ENCODE measurements at regions not wholly inside any gene's neighbourhood (a gene's known extent, or its start where the extent isn't known, plus 50 kb on each side); places are given as distances from the start of the nearest gene placed in this dataset.
"Not testable (repeated sequence)": the region's sequence is repeated elsewhere in the genome, so short reads cannot be mapped to it uniquely, and the experiment has no call there.

DNA sequence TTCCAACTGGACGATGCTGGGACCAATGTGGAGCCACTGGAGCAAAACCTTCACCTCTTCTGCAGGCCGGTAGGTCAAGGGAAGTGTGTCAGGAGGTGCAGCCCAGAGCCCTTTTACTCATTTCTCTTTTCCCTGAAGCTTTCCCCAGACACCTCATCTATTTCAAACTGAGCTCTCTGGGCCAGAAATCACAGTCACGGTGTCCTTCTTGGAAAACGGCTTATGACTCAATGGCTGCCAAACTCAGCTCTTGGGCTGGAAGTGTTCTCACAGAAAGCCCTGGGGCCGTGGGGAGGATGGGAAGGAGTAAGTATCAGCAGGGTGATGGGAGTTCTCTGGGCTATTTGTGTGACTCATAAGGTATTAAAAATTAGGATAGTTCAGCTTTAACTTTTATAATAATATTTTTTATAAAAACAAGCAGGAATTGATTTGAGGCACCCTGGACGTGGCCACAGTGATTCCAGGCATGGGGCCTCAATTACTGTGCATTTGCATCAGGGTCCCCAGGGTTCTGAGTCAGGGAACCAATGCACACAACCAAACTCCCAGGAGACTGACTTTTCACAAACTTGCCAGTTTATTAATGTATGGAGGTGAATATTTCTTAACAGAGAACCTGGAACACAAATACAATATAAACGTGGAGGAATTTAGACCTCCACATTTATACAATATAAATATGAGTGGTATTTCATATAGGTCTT lies 187.4 kb upstream of the TMEM72 start:
- no peak overlapping the region for H3K4me3 ChIP-seq (ENCODE audit: insufficient read depth, low read depth, low read length)
- no peaks in the 10 kb centered on the region for H3K36me3 ChIP-seq (replicated peaks; ENCODE audit: control insufficient read depth, insufficient read depth, low read length)
- H3K27me3 ChIP-seq (ENCODE audit: control insufficient read depth, insufficient read depth, low read length) = no peaks in the 10 kb centered on the region
- no peak for DNase-seq

DNA sequence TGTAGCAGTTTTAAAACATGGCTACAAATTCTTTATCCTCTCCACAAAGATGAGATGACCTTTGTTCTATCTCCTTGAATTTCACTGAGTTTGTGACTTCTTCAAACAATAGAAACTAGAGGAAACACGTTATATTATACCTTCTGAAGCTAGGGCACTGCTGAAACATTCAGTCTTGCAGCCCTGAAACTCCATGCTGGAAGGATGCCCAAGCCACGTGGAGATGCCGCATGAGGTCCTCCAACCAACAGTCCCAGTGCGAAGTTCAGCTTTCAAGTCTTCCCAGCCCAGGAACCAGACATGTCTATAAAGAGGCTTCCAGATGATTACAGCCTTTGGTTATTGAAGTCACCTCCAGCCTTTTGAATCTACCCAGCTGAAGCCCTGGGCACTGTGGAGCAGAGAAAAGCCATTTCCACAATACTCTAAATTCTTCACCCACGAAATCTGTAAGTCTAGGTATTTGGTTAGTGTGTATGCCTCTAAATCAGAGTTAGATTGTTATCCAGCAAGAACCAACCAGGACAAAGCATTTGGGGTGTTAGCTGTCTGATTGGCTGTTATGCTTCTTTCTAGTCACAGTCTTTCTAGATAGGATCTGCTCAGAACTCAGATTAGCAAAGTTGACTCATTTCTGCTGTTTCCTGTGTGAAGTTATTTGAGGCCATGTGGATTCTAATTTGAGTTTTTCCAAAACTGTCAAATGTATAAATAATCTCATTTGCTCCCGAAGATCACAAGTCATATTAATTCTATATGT lies 186.5 kb upstream of the TMEM72 start:
- Histone ChIP-seq H3K4me3 (ENCODE audit: insufficient read depth, low read depth, low read length) (no peak overlapping the region), H3K36me3 (replicated peaks; ENCODE audit: control insufficient read depth, insufficient read depth, low read length) (no peaks in the 10 kb centered on the region)
- DNase-seq = no peak

GRCh38 chr10:44725404-44725803 lies 185.7 kb upstream of the TMEM72 start:
- no peak for DNase-seq
- Histone ChIP-seq H3K4me3 (ENCODE audit: insufficient read depth, low read depth, low read length) (no peak overlapping the region), H3K27me3 (ENCODE audit: control insufficient read depth, insufficient read depth, low read length) (no peaks in the 10 kb centered on the region), H3K36me3 (replicated peaks; ENCODE audit: control insufficient read depth, insufficient read depth, low read length) (no peaks in the 10 kb centered on the region)

More for the DNA sequence above, 186.5 kb upstream of the TMEM72 start:
- H3K27me3 ChIP-seq (ENCODE audit: control insufficient read depth, insufficient read depth, low read length) = no peaks in the 10 kb centered on the region

DNA sequence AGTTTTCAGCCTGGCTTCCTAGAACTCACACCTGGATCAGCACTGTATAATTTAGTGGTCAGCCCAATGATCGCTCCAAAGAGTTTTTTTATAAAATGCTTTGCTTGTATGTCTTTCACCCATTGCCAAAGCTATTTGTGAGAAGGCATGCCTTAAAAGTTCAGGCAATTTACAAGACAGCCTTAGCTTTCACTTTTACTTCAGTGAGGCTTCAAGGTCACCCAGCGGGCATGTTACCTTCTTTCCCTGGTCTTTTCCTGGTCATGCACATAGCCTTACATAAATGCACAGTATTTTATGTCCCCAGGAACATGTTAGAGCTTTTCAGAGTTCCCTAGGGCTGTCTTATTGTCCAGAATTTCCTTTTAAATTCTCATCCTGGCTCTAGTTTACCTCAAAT lies 179.9 kb upstream of the TMEM72 start:
- Histone ChIP-seq H3K36me3 (replicated peaks; ENCODE audit: control insufficient read depth, insufficient read depth, low read length) (no peaks in the 10 kb centered on the region), H3K27me3 (ENCODE audit: control insufficient read depth, insufficient read depth, low read length) (no peaks in the 10 kb centered on the region), H3K4me3 (ENCODE audit: insufficient read depth, low read depth, low read length) (no peak overlapping the region)
- no peak for DNase-seq

- Histone ChIP-seq H3K36me3 (replicated peaks; ENCODE audit: control insufficient read depth, insufficient read depth, low read length) (no peaks in the 10 kb centered on the region), H3K27me3 (ENCODE audit: control insufficient read depth, insufficient read depth, low read length) (no peaks in the 10 kb centered on the region), H3K4me3 (ENCODE audit: insufficient read depth, low read depth, low read length) (no peak overlapping the region)
- DNase-seq = peak; percentile 26
Observed at GRCh38 chr10:44733501-44734488, 177.3 kb upstream of the TMEM72 start.

DNA sequence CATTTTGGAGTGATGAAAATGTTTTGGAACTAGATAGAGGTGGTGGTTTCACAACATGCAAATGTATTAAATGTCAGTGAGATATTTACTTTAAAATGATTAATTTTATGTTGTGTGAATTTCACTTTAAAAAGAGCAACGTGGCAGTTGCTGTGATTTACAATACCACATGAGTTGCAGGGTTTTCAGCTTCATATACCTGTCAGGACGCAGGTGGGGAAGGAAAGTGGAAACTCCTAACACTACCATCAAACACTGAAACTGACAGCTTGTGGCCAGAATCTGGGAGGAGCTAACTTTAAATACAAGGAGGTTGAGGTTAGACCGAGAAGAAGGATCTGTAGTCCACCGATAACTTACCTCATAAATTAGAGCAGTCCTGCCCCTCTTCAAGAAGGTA lies 168.9 kb upstream of the TMEM72 start:
- no peak for DNase-seq
- H3K36me3 ChIP-seq (replicated peaks; ENCODE audit: control insufficient read depth, insufficient read depth, low read length) = no peaks in the 10 kb centered on the region

DNA sequence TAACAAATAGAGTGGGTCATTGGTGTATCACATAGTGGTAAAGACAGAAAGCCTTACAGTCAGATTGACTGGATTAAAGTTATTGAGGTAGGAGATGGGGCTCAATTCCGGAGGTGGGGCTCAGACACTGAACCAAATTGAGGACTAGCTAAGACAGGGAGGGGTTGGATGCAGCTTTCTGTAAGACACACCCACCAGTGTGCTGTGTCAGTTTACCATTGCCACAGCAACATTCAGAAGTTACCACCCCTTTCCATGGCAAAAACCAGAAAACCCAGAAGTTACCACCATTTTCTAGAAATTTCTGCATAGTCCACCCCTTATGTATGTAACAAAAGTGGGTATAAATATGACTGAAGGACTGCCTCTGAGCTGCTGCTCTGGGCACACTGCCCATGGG lies 167.6 kb upstream of the TMEM72 start:
- Histone ChIP-seq H3K36me3 (replicated peaks; ENCODE audit: control insufficient read depth, insufficient read depth, low read length) (no peaks in the 10 kb centered on the region), H3K4me3 (ENCODE audit: insufficient read depth, low read depth, low read length) (no peak overlapping the region), H3K27me3 (ENCODE audit: control insufficient read depth, insufficient read depth, low read length) (no peaks in the 10 kb centered on the region)
- no peak for DNase-seq

More for the DNA sequence above, 168.9 kb upstream of the TMEM72 start:
- Histone ChIP-seq H3K27me3 (ENCODE audit: control insufficient read depth, insufficient read depth, low read length) (no peaks in the 10 kb centered on the region), H3K4me3 (ENCODE audit: insufficient read depth, low read depth, low read length) (no peak overlapping the region)

DNA sequence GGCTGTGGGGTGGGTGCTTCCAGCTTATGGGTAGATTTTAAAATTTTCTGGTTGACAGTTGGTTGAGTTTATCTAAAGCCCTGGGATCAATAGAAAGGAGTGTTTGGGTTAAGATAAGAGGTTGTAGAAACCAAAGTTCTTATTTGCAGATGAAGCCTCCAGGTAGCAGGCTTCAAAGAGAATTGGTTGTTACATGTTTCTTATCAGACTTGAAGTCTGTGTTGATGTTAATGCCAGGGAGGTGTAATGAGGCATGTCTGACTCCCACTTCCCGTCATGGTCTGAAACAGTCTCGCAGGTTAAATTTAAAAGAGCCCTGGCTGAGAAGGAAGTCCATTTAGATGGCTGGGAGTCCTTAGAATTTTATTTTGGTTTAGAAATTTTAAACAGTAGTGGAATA lies 165.2 kb upstream of the TMEM72 start:
- no peak for DNase-seq
- no peaks in the 10 kb centered on the region for H3K27me3 ChIP-seq (ENCODE audit: control insufficient read depth, insufficient read depth, low read length)
- H3K36me3 ChIP-seq (replicated peaks; ENCODE audit: control insufficient read depth, insufficient read depth, low read length) = no peaks in the 10 kb centered on the region
- no peak overlapping the region for H3K4me3 ChIP-seq (ENCODE audit: insufficient read depth, low read depth, low read length)

DNA sequence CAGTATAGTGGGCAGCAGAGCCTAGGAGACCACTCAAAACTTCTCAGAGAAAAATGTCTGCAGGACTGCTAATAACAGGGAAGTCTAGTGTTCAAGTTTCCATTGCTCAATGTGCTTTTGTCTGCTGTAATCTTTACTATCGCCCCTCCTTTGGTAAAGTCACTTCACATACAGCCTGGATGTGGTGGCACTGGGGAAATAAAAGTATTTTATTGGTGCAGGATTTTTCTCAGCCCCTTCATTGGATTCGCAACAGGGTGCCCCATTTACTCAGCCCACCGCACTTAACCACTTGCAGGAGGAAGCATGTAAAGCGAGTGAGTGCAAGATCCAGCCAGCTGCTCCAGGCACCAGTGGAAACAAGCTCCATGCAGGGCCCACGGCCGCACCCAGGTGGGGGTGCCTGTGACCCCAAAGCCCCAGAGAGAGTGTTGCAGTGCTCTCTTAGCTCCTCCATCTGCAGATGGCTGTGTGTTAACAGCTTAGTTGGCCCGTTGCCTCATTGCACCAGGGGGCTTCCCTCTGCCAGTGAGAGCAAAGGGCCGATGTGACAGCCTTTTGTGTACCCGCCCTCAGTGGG lies 163.5 kb upstream of the TMEM72 start:
- no peak for DNase-seq
- Histone ChIP-seq H3K36me3 (replicated peaks; ENCODE audit: control insufficient read depth, insufficient read depth, low read length) (no peaks in the 10 kb centered on the region), H3K27me3 (ENCODE audit: control insufficient read depth, insufficient read depth, low read length) (no peaks in the 10 kb centered on the region), H3K4me3 (ENCODE audit: insufficient read depth, low read depth, low read length) (no peak overlapping the region)

- Histone ChIP-seq H3K27me3 (ENCODE audit: control insufficient read depth, insufficient read depth, low read length) (no peaks in the 10 kb centered on the region), H3K36me3 (replicated peaks; ENCODE audit: control insufficient read depth, insufficient read depth, low read length) (no peaks in the 10 kb centered on the region), H3K4me3 (ENCODE audit: insufficient read depth, low read depth, low read length) (no peak overlapping the region)
- no peak for DNase-seq
Observed at GRCh38 chr10:44749151-44749550, 162.0 kb upstream of the TMEM72 start.

GRCh38 chr10:44752451-44753441 lies 158.4 kb upstream of the TMEM72 start:
- Histone ChIP-seq H3K4me3 (ENCODE audit: insufficient read depth, low read depth, low read length) (no peak overlapping the region), H3K36me3 (replicated peaks; ENCODE audit: control insufficient read depth, insufficient read depth, low read length) (no peaks in the 10 kb centered on the region)
- DNase-seq = no peak

DNA sequence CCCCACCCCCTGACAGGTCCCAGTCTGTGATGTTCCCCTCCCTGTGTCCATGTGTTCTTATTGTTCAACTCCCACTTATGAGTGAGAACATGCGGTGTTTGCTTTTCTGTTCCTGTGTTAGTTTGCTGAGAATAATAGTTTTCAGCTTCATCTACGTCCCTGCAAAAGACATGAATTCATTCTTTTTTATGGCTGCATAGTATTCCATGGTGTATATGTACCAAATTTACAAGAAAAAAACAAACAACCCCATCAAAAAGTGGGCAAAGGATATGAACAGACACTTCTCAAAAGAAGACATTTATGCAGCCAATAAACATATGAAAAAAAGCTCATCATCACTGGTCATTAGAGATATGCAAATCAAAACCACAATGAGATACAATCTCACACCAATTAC lies 156.8 kb upstream of the TMEM72 start:
- DNase-seq; H3K4me3 ChIP-seq (ENCODE audit: insufficient read depth, low read depth, low read length); H3K36me3 ChIP-seq (replicated peaks; ENCODE audit: control insufficient read depth, insufficient read depth, low read length); H3K27me3 ChIP-seq (ENCODE audit: control insufficient read depth, insufficient read depth, low read length): not testable (repeated sequence)

More at GRCh38 chr10:44752451-44753441, 158.4 kb upstream of the TMEM72 start:
- no peaks in the 10 kb centered on the region for H3K27me3 ChIP-seq (ENCODE audit: control insufficient read depth, insufficient read depth, low read length)

GRCh38 chr10:44755481-44755880 lies 155.7 kb upstream of the TMEM72 start:
- H3K36me3 ChIP-seq (replicated peaks; ENCODE audit: control insufficient read depth, insufficient read depth, low read length) = no peaks in the 10 kb centered on the region
- H3K4me3 ChIP-seq (ENCODE audit: insufficient read depth, low read depth, low read length) = no peak overlapping the region
- no peak for DNase-seq
- H3K27me3 ChIP-seq (ENCODE audit: control insufficient read depth, insufficient read depth, low read length) = no peaks in the 10 kb centered on the region
